Fibroblast of lung (primary cell): ENCODE measurements at regions not wholly inside any gene's neighbourhood (a gene's known extent, or its start where the extent isn't known, plus 50 kb on each side); places are given as distances from the start of the nearest gene placed in this dataset.

Source experiments
- DNase-seq, 2 donors: peaks; one replicate each; pipeline versions ENCODE4 v3.0.0 to v3.0.0-alpha.2; 2010; ENCODE audit warnings: low read depth in 2 of 2
- H2AFZ ChIP-seq: 2 replicates; pipeline ENCODE4 v1.5.1; 2012; ENCODE audit warnings: low read length, control low read depth, inconsistent platforms
- H3K27ac ChIP-seq: 2 replicates; pipeline ENCODE4 v1.5.1; 2011; ENCODE audit warnings: low read length, control low read depth; ENCODE audit not compliant: insufficient read depth
- H3K27me3 ChIP-seq: 2 replicates; pipeline ENCODE4 v1.5.1; 2011; ENCODE audit warnings: mild to moderate bottlenecking, low read length; ENCODE audit not compliant: control insufficient read depth, insufficient read depth
- H3K36me3 ChIP-seq: 2 replicates; pipeline ENCODE4 v1.5.1; 2011; ENCODE audit warnings: low read length; ENCODE audit not compliant: control insufficient read depth, insufficient read depth
- H3K4me1 ChIP-seq: 2 replicates; pipeline ENCODE4 v1.5.1; 2011; ENCODE audit warnings: low read length; ENCODE audit not compliant: control insufficient read depth, insufficient read depth; ENCODE audit errors: extremely low read depth
- H3K4me2 ChIP-seq: 2 replicates; pipeline ENCODE4 v1.5.1; 2011; ENCODE audit warnings: low read length, control low read depth; ENCODE audit not compliant: insufficient read depth; ENCODE audit errors: extremely low read depth
- H3K4me3 ChIP-seq, 4 experiments: fragments of 200-600 bp in 1 of 4; sonication (generic) in 1 of 4; replicated peaks in 1 of 4; 2 replicates each; pipeline ENCODE4 v1.5.1; 2011 to 2016; ENCODE audit warnings: low read length in 4 of 4, low read depth in 3 of 4, mild to moderate bottlenecking in 3 of 4, control low read depth in 2 of 4, inconsistent platforms in 1 of 4, mixed read lengths in 1 of 4; ENCODE audit not compliant: insufficient read depth in 1 of 4; ENCODE audit errors: control extremely low read depth in 1 of 4
- H3K79me2 ChIP-seq: 2 replicates; pipeline ENCODE4 v1.5.1; 2012; ENCODE audit warnings: mild to moderate bottlenecking, low read length, inconsistent platforms; ENCODE audit not compliant: control insufficient read depth, insufficient read depth
- H3K9ac ChIP-seq: 2 replicates; pipeline ENCODE4 v1.5.1; 2011; ENCODE audit warnings: mild to moderate bottlenecking, low read length, control low read depth; ENCODE audit not compliant: insufficient read depth
- H3K9me3 ChIP-seq: 2 replicates; pipeline ENCODE4 v1.5.1; 2012; ENCODE audit warnings: low read depth, low read length; ENCODE audit not compliant: control insufficient read depth, insufficient read depth
- H4K20me1 ChIP-seq: 2 replicates; pipeline ENCODE4 v1.5.1; 2011; ENCODE audit warnings: low read length; ENCODE audit not compliant: control insufficient read depth, insufficient read depth; ENCODE audit errors: extremely low read depth
- EZH2 ChIP-seq: IDR thresholded peaks from 2 replicates; pipeline ENCODE4 v1.5.1; 2012; ENCODE audit warnings: low read length, control low read depth, mild to moderate bottlenecking; ENCODE audit errors: missing control alignments
- TF ChIP-seq, protein P1 (sequence below), 2 donors: IDR thresholded peaks in 1 of 2; conservative IDR thresholded peaks in 1 of 2; 1 replicate in 1 of 2; 2 replicates in 1 of 2; pipeline ENCODE4 v1.5.1; 2011 to 2012; ENCODE audit warnings: low read length in 2 of 2, control low read depth in 1 of 2, inconsistent platforms in 1 of 2, low read depth in 1 of 2, mild to moderate bottlenecking in 1 of 2

DNA sequence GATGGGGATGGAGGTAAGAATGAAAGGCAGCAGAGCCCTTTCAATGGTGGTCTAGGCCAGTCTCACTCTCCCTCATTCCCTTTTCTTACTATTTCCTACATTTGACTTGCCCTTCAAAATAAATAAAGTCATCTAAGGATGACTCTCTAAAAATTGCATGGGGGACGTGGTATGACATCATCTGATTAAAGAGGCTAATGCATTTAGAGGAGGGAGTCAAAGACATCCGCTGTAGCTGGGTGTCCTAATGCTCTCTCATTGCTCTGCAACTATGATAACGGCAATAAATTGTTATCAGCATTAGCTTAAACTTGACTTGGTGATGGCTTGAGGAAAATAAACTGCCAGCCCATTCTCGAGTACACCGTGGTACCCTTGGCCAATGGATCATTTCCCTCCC, 225.6 kb upstream of the PBX1 start:
- H3K79me2 ChIP-seq: no peaks in the 10 kb centered on the region
- no peaks in the 10 kb centered on the region for H3K27me3 ChIP-seq
- H4K20me1 ChIP-seq: no peaks in the 10 kb centered on the region
- TF ChIP-seq, protein P1, sequence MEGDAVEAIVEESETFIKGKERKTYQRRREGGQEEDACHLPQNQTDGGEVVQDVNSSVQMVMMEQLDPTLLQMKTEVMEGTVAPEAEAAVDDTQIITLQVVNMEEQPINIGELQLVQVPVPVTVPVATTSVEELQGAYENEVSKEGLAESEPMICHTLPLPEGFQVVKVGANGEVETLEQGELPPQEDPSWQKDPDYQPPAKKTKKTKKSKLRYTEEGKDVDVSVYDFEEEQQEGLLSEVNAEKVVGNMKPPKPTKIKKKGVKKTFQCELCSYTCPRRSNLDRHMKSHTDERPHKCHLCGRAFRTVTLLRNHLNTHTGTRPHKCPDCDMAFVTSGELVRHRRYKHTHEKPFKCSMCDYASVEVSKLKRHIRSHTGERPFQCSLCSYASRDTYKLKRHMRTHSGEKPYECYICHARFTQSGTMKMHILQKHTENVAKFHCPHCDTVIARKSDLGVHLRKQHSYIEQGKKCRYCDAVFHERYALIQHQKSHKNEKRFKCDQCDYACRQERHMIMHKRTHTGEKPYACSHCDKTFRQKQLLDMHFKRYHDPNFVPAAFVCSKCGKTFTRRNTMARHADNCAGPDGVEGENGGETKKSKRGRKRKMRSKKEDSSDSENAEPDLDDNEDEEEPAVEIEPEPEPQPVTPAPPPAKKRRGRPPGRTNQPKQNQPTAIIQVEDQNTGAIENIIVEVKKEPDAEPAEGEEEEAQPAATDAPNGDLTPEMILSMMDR (conservative IDR thresholded peaks at IDR 0.05 in 1 of 2, IDR thresholded peaks at IDR 0.05 in 1 of 2; ENCODE audit: low read depth in 1 of 2, low read length in 2 of 2): no peak
- no peaks in the 10 kb centered on the region for H3K36me3 ChIP-seq
- H2AFZ ChIP-seq: no peak overlapping the region
- H3K4me3 ChIP-seq: no peak overlapping the region
- no peak overlapping the region for H3K4me2 ChIP-seq
- H3K9ac ChIP-seq: no peak overlapping the region
- DNase-seq: no peak
- no peaks in the 10 kb centered on the region for H3K4me1 ChIP-seq
- H3K9me3 ChIP-seq: no peaks in the 10 kb centered on the region
- no peak overlapping the region for H3K27ac ChIP-seq

DNA sequence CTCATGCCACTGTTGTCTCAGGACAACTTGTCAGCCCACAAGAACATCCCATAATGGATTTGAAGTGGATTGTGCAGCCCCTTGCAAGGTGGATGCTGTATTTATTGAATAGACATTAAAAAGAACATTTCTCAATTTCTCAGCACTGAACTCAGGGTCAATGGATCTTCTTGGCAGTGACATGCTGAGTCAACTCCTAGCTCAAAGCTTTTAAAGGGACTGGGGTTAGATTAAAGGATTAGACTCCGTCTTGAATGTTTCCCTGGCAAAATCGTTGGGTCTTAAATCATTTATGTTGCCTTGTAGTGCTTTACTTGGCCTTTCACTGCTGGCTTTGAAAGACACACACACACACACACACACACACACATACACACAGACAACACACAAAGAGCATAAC, 221.6 kb upstream of the PBX1 start:
- no peak overlapping the region for H3K4me3 ChIP-seq
- H3K27me3 ChIP-seq: no peaks in the 10 kb centered on the region
- H3K9me3 ChIP-seq: no peaks in the 10 kb centered on the region
- H3K36me3 ChIP-seq: no peaks in the 10 kb centered on the region
- H3K79me2 ChIP-seq: no peaks in the 10 kb centered on the region
- H4K20me1 ChIP-seq: peaks cover 2% of the 10 kb centered on the region
- no peaks in the 10 kb centered on the region for H3K4me1 ChIP-seq
- H3K9ac ChIP-seq: no peak overlapping the region
- no peak overlapping the region for H3K4me2 ChIP-seq
- H2AFZ ChIP-seq: no peak overlapping the region
- no peak for DNase-seq
- H3K27ac ChIP-seq: no peak overlapping the region
- TF ChIP-seq, protein P1 (conservative IDR thresholded peaks at IDR 0.05 in 1 of 2, IDR thresholded peaks at IDR 0.05 in 1 of 2; ENCODE audit: low read depth in 1 of 2, low read length in 2 of 2): no peak
- TF ChIP-seq EZH2: no peak

DNA sequence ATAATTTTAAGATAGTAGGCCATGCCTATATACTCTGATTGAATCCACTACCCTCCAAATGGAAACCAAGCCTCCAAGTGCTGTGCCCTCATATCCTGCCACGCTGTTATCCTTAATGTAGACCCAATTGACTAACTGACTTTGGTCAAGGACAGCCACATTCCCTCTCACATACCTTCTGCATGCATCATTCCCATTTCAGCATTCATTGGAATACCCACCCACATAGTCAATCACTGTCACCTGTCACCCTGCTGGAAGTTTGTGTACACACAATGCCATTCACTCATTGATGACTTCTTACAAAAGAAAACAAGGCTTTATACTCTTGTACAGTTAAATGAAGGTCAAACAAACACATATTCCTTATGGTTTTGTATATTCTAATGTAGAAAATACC, 221.1 kb upstream of the PBX1 start:
- Histone ChIP-seq H3K4me1 (no peaks in the 10 kb centered on the region), H2AFZ (no peak overlapping the region), H3K9ac (no peak overlapping the region), H3K9me3 (no peaks in the 10 kb centered on the region), H3K27me3 (no peaks in the 10 kb centered on the region), H3K27ac (no peak overlapping the region), H3K36me3 (no peaks in the 10 kb centered on the region), H3K4me3 (no peak overlapping the region), H3K4me2 (no peak overlapping the region), H4K20me1 (peaks cover 2% of the 10 kb centered on the region), H3K79me2 (no peaks in the 10 kb centered on the region)
- TF ChIP-seq, protein P1 (conservative IDR thresholded peaks at IDR 0.05 in 1 of 2, IDR thresholded peaks at IDR 0.05 in 1 of 2; ENCODE audit: low read depth in 1 of 2, low read length in 2 of 2): no peak
- TF ChIP-seq EZH2: no peak
- DNase-seq: peak; percentile 2 to 21
